ENCODE measurements at regions not wholly inside any gene's neighbourhood (a gene's known extent, or its start where the extent isn't known, plus 50 kb on each side); places are given as distances from the start of the nearest gene placed in this dataset.

DNA sequence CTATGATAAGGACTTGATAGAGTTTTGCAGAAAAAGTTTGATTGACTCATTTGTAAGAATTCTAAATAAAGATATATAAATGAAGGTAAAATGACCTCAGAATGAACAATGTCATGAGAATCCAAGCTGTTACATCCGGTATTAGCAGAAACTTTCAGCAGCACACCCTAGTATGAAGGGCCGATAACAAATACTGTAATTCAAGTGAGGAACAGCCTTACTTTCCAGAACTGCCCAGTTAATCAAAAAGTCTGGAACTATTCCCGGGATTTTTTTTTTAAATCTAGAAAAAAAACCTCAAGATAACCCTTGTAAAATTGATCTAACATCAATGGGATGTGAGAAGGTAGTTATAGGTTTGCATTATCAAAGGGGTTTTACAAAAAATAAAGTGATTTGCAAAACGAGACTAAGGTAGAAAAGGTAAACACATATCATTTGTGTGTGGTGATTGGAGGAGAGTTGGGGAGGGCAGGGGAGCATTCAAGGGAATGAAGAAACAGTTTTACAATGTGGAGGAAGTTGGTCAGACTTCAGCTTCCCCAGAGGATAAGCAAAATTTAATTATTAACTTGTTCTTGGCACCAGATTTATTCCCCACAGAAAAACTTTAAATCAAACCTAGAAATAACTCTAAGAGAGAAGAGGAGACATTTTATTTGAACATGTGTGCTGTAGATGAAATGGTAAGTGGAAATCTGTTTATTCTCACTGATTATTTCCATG lies 75.9 kb upstream of the VCAM1 start:
- TF ChIP-seq, protein P1, sequence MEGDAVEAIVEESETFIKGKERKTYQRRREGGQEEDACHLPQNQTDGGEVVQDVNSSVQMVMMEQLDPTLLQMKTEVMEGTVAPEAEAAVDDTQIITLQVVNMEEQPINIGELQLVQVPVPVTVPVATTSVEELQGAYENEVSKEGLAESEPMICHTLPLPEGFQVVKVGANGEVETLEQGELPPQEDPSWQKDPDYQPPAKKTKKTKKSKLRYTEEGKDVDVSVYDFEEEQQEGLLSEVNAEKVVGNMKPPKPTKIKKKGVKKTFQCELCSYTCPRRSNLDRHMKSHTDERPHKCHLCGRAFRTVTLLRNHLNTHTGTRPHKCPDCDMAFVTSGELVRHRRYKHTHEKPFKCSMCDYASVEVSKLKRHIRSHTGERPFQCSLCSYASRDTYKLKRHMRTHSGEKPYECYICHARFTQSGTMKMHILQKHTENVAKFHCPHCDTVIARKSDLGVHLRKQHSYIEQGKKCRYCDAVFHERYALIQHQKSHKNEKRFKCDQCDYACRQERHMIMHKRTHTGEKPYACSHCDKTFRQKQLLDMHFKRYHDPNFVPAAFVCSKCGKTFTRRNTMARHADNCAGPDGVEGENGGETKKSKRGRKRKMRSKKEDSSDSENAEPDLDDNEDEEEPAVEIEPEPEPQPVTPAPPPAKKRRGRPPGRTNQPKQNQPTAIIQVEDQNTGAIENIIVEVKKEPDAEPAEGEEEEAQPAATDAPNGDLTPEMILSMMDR (IDR thresholded peaks at IDR 0.05), result no peak
- no peak for TF ChIP-seq EP300 (IDR thresholded peaks at IDR 0.05)

Measured in tibial nerve (tissue), 4 donors.